HCT116 (cell line): ENCODE measurements at regions not wholly inside any gene's neighbourhood (a gene's known extent, or its start where the extent isn't known, plus 50 kb on each side); places are given as distances from the start of the nearest gene placed in this dataset.

Source experiments
- ATAC-seq: fragments of 200-7000 bp; cut with Tn5 transposase; 2 replicates; pipeline ENCODE4 v1.9.1; 2020; ENCODE audit warnings: mild to moderate bottlenecking, moderate library complexity
- BruUV-seq: library from RNA; stranded (reverse); fragments of 400-500 nt; replicated peaks from 2 replicates; lab custom pipeline; 2021; lab: Mats Ljungman, UMichigan
- CTCF ChIA-PET: fragments of 300-600 bp; sonication (Branson Sonifier 250); formaldehyde crosslinking; loops from one replicate; lab custom pipeline; 2021; ENCODE audit warnings: antibody characterized with exemption; lab: Charles Lee
- POLR2A ChIA-PET: fragments of 300-600, 350-600 bp; sonication (Branson Sonifier 250); formaldehyde crosslinking; loops from one replicate; lab custom pipeline; 2021; ENCODE audit warnings: antibody characterized with exemption; lab: Charles Lee
- RAD21 ChIA-PET, 2 experiments: fragments of 300-600 bp; sonication (Branson Sonifier 250); formaldehyde crosslinking; loops; one replicate each; lab custom pipeline; 2023; ENCODE audit warnings: low total read pairs in 2 of 2; ENCODE audit not compliant: uncharacterized antibody in 2 of 2, unreplicated experiment in 2 of 2, low non-redundant PET in 1 of 2; lab: Charles Lee
- DNase-seq: peaks from one replicate; pipeline ENCODE4 v3.0.0-alpha.2; 2010; ENCODE audit warnings: low read depth, low spot score
- H2AFZ ChIP-seq: fragments of 200-600 bp; shearing (Covaris generic), sonication (generic); 2 replicates; pipeline ENCODE4 v1.6.1; 2017; ENCODE audit warnings: low read depth, mixed run types, mixed read lengths, antibody characterized with exemption, low read length; ENCODE audit not compliant: poor library complexity, severe bottlenecking
- H3K27ac ChIP-seq: 2 replicates; pipeline ENCODE4 v1.5.1; 2012; ENCODE audit warnings: low read depth, low read length
- H3K27me3 ChIP-seq: fragments of 200-600 bp; sonication (generic); 2 replicates; pipeline ENCODE4 v1.6.1; 2016; ENCODE audit warnings: mixed run types, low read length, mixed read lengths; ENCODE audit not compliant: insufficient read depth
- H3K36me3 ChIP-seq, 2 experiments: fragments of 200-500 bp in 1 of 2; fragments of 200-600 bp in 1 of 2; sonication (Bioruptor generic) in 1 of 2; sonication (generic) in 1 of 2; 2 replicates each; pipeline versions ENCODE4 v1.5.1 to v1.6.1; 2014 to 2016; ENCODE audit warnings: low read length in 2 of 2, inconsistent platforms in 1 of 2, mixed read lengths in 1 of 2, mixed run types in 1 of 2; ENCODE audit not compliant: insufficient read depth in 2 of 2, control insufficient read depth in 1 of 2
- H3K4me1 ChIP-seq, 2 experiments: fragments of 200-600 bp in 1 of 2; sonication (generic) in 1 of 2; 2 replicates each; pipeline versions ENCODE4 v1.5.1 to v1.6.1; 2012 to 2017; ENCODE audit warnings: low read length in 2 of 2, inconsistent platforms in 1 of 2, mild to moderate bottlenecking in 1 of 2, mixed read lengths in 1 of 2, mixed run types in 1 of 2, moderate library complexity in 1 of 2; ENCODE audit not compliant: insufficient read depth in 2 of 2, control insufficient read depth in 1 of 2
- H3K4me2 ChIP-seq: fragments of 200-600 bp; sonication (generic); 2 replicates; pipeline ENCODE4 v1.6.1; 2017; ENCODE audit warnings: mixed run types, low read length, mixed read lengths
- H3K4me3 ChIP-seq, 2 experiments: fragments of 200-600 bp in 1 of 2; sonication (generic) in 1 of 2; replicated peaks in 1 of 2; 2 replicates each; pipeline ENCODE4 v1.5.1; 2011 to 2016; ENCODE audit warnings: low read length in 2 of 2, control low read depth in 1 of 2, low read depth in 1 of 2, mild to moderate bottlenecking in 1 of 2, mixed read lengths in 1 of 2, mixed run types in 1 of 2
- H3K79me2 ChIP-seq: fragments of 200-600 bp; sonication (generic); 2 replicates; pipeline ENCODE4 v1.6.1; 2017; ENCODE audit warnings: mild to moderate bottlenecking, mixed run types, low read length, moderate library complexity, mixed read lengths; ENCODE audit not compliant: insufficient read depth
- H3K9ac ChIP-seq: fragments of 200-600 bp; sonication (generic); 2 replicates; pipeline ENCODE4 v1.6.1; 2016; ENCODE audit warnings: low read length, mixed read lengths
- H3K9me2 ChIP-seq: fragments of 200-600 bp; sonication (generic), shearing (Covaris generic); 2 replicates; pipeline ENCODE4 v1.6.1; 2017; ENCODE audit warnings: mixed run types, mild to moderate bottlenecking, moderate library complexity; ENCODE audit not compliant: insufficient read depth
- H3K9me3 ChIP-seq, 2 experiments: fragments of 200-500 bp in 1 of 2; fragments of 200-600 bp in 1 of 2; sonication (Bioruptor generic) in 1 of 2; sonication (generic) in 1 of 2; 2 replicates each; pipeline ENCODE4 v1.6.1; 2014 to 2017; ENCODE audit warnings: low read length in 2 of 2, mixed read lengths in 2 of 2, inconsistent platforms in 1 of 2, low read depth in 1 of 2, mild to moderate bottlenecking in 1 of 2, mixed run types in 1 of 2, moderate library complexity in 1 of 2; ENCODE audit not compliant: control insufficient read depth in 1 of 2, insufficient read depth in 1 of 2
- H4K20me1 ChIP-seq: fragments of 200-600 bp; sonication (generic), shearing (Covaris generic); 2 replicates; pipeline ENCODE4 v1.6.1; 2017; ENCODE audit warnings: mixed run types, mild to moderate bottlenecking, moderate library complexity; ENCODE audit not compliant: insufficient read depth
- CEBPB ChIP-seq: IDR thresholded peaks from 2 replicates; pipeline ENCODE4 v1.6.1; 2012; ENCODE audit warnings: low read depth
- CTCF ChIP-seq, 3 experiments: fragments of 200-600 bp in 1 of 3; sonication (generic) in 1 of 3; IDR thresholded peaks in 2 of 3; conservative IDR thresholded peaks in 1 of 3; 2 replicates each; pipeline ENCODE4 v1.5.1; 2012 to 2017; ENCODE audit warnings: low read depth in 2 of 3, low read length in 2 of 3, antibody characterized with exemption in 1 of 3, borderline replicate concordance in 1 of 3, control low read depth in 1 of 3, mild to moderate bottlenecking in 1 of 3, mixed read lengths in 1 of 3, mixed run types in 1 of 3, moderate library complexity in 1 of 3; ENCODE audit not compliant: insufficient read depth in 1 of 3
- EGR1 ChIP-seq: IDR thresholded peaks from 2 replicates; pipeline ENCODE4 v1.6.1; 2012; ENCODE audit warnings: low read depth
- EZH2phosphoT487 ChIP-seq: fragments of 200-600 bp; IDR thresholded peaks from 2 replicates; pipeline ENCODE4 v1.6.1; 2018; ENCODE audit warnings: antibody characterized with exemption, borderline replicate concordance
- JUND ChIP-seq: IDR thresholded peaks from 2 replicates; pipeline ENCODE4 v1.6.1; 2012
- MAX ChIP-seq: IDR thresholded peaks from 2 replicates; pipeline ENCODE4 v1.6.1; 2012
- POLR2AphosphoS5 ChIP-seq: IDR thresholded peaks from 2 replicates; pipeline ENCODE4 v1.6.1; 2011; ENCODE audit warnings: mild to moderate bottlenecking, low read depth, low read length, moderate library complexity
- RAD21 ChIP-seq: IDR thresholded peaks from 2 replicates; pipeline ENCODE4 v1.6.1; 2012; ENCODE audit warnings: low read depth, mild to moderate bottlenecking
- SP1 ChIP-seq: IDR thresholded peaks from 2 replicates; pipeline ENCODE4 v1.6.1; 2012; ENCODE audit warnings: low read depth
- SRF ChIP-seq: IDR thresholded peaks from 2 replicates; pipeline ENCODE4 v1.6.1; 2012; ENCODE audit warnings: low read depth
- TCF7L2 ChIP-seq: IDR thresholded peaks from 2 replicates; pipeline ENCODE4 v1.7.0; 2011; ENCODE audit warnings: borderline replicate concordance, inconsistent platforms; ENCODE audit not compliant: insufficient read depth, insufficient read length; ENCODE audit errors: extremely low read depth
- YY1 ChIP-seq: IDR thresholded peaks from 2 replicates; pipeline ENCODE4 v1.6.1; 2011; ENCODE audit warnings: low read length, low read depth, moderate library complexity, mild to moderate bottlenecking; ENCODE audit not compliant: insufficient replicate concordance; ENCODE audit errors: extremely low read depth
- ZBTB33 ChIP-seq: IDR thresholded peaks from 2 replicates; pipeline ENCODE4 v1.6.1; 2011; ENCODE audit warnings: mild to moderate bottlenecking, low read length, moderate library complexity; ENCODE audit not compliant: insufficient replicate concordance; ENCODE audit errors: extremely low read depth
- ZNF274 ChIP-seq: fragments of 200-500 bp; sonication (Bioruptor generic); IDR thresholded peaks from 2 replicates; pipeline ENCODE4 v1.6.1; 2014; ENCODE audit warnings: mild to moderate bottlenecking, low read depth, low read length, inconsistent platforms
- intact Hi-C: fragments of 100-400 bp; cut with micrococcal nuclease; formaldehyde crosslinking; loops from 2 replicates; pipeline ENCODE4 v1.10.0; 2022

GRCh38 chr5:174877987-174878386 is 153.6 kb downstream of the MSX2 start:
- RAD21 ChIA-PET = no interaction called here
- Histone ChIP-seq H3K79me2 (no peaks in the 10 kb centered on the region), H3K4me3 (no peak overlapping the region), H3K4me2 (no peak overlapping the region), H4K20me1 (no peaks in the 10 kb centered on the region), H3K4me1 (no peaks in the 10 kb centered on the region), H3K9me3 (no peaks in the 10 kb centered on the region), H3K9me2 (no peaks in the 10 kb centered on the region), H3K27ac (no peak overlapping the region), H3K36me3 (no peaks in the 10 kb centered on the region), H3K9ac (no peak overlapping the region), H3K27me3 (peaks cover 17% of the 10 kb centered on the region), H2AFZ (no peak overlapping the region)
- no TSS peak for BruUV-seq
- no peak for DNase-seq
- intact Hi-C loops = no loop called here
- TF ChIP-seq RAD21 = no peak
- TF ChIP-seq ZBTB33 = no peak
- no peak for TF ChIP-seq CTCF (IDR thresholded peaks at IDR 0.05 in 2 of 3, conservative IDR thresholded peaks at IDR 0.05 in 1 of 3; ENCODE audit: borderline replicate concordance in 1 of 3, insufficient read depth in 1 of 3, low read depth in 2 of 3, low read length in 2 of 3)
- TF ChIP-seq EGR1 = no peak
- TF ChIP-seq JUND = no peak
- TF ChIP-seq EZH2phosphoT487 = no peak
- no peak for TF ChIP-seq CEBPB
- TF ChIP-seq TCF7L2 = no peak
- no peak for TF ChIP-seq ZNF274
- no peak for TF ChIP-seq YY1
- no peak for TF ChIP-seq SRF
- TF ChIP-seq POLR2AphosphoS5 = no peak
- no peak for TF ChIP-seq MAX
- no peak for TF ChIP-seq SP1
- CTCF ChIA-PET = no interaction called here
- POLR2A ChIA-PET = no interaction called here
- no peak for ATAC-seq
